HEK293T (cell line): ENCODE measurements at regions not wholly inside any gene's neighbourhood (a gene's known extent, or its start where the extent isn't known, plus 50 kb on each side); places are given as distances from the start of the nearest gene placed in this dataset.

ENCODE experiments used
- CTCF ChIA-PET: fragments of 350-600 bp; formaldehyde crosslinking; extraction: SDS; loops from one replicate; lab custom pipeline; 2021; ENCODE audit warnings: antibody characterized with exemption, inconsistent platforms; lab: Yijun Ruan, JAX
- POLR2A ChIA-PET: fragments of 350-600 bp; formaldehyde crosslinking; extraction: SDS; loops from one replicate; lab custom pipeline; 2020; ENCODE audit warnings: antibody characterized with exemption, inconsistent platforms; lab: Yijun Ruan, JAX
- DNase-seq: peaks from one replicate; pipeline ENCODE4 v3.0.0; 2012; ENCODE audit warnings: mixed read lengths; ENCODE audit errors: extremely low spot score
- ARNT ChIP-seq: fragments of 450-650 bp; IDR thresholded peaks from 2 replicates; pipeline ENCODE4 v1.6.1; 2017; ENCODE audit warnings: mild to moderate bottlenecking
- BHLHE40 ChIP-seq: fragments of 450-650 bp; IDR thresholded peaks from 2 replicates; pipeline ENCODE4 v1.6.1; 2016; ENCODE audit warnings: mild to moderate bottlenecking, moderate library complexity, borderline replicate concordance
- CTBP1 ChIP-seq: fragments of 450-650 bp; IDR thresholded peaks from 2 replicates; pipeline ENCODE4 v1.6.1; 2016; ENCODE audit warnings: borderline replicate concordance
- ELF4 ChIP-seq: fragments of 450-650 bp; IDR thresholded peaks from 2 replicates; pipeline ENCODE4 v1.6.1; 2017; ENCODE audit warnings: antibody characterized with exemption
- FOXA1 ChIP-seq: fragments of 450-650 bp; IDR thresholded peaks from 2 replicates; pipeline ENCODE4 v1.6.1; 2016; ENCODE audit warnings: mild to moderate bottlenecking
- FOXK2 ChIP-seq: fragments of 450-650 bp; IDR thresholded peaks from 2 replicates; pipeline ENCODE4 v1.6.1; 2016; ENCODE audit warnings: mild to moderate bottlenecking
- FOXM1 ChIP-seq: fragments of 450-650 bp; IDR thresholded peaks from 2 replicates; pipeline ENCODE4 v1.6.1; 2017; ENCODE audit warnings: mild to moderate bottlenecking, borderline replicate concordance
- HDGF ChIP-seq: fragments of 450-650 bp; IDR thresholded peaks from 2 replicates; pipeline ENCODE4 v1.6.1; 2017; ENCODE audit warnings: antibody characterized with exemption, borderline replicate concordance
- L3MBTL2 ChIP-seq: fragments of 450-650 bp; conservative IDR thresholded peaks from 2 replicates; pipeline ENCODE4 v1.6.1; 2016; ENCODE audit warnings: mild to moderate bottlenecking
- LEF1 ChIP-seq: fragments of 450-650 bp; IDR thresholded peaks from 2 replicates; pipeline ENCODE4 v1.6.1; 2017; ENCODE audit warnings: mild to moderate bottlenecking, borderline replicate concordance
- NFRKB ChIP-seq: fragments of 450-650 bp; IDR thresholded peaks from 2 replicates; pipeline ENCODE4 v1.6.1; 2016; ENCODE audit warnings: mild to moderate bottlenecking, moderate library complexity
- PKNOX1 ChIP-seq: fragments of 450-650 bp; IDR thresholded peaks from 2 replicates; pipeline ENCODE4 v1.6.1; 2016
- SP1 ChIP-seq: fragments of 450-650 bp; IDR thresholded peaks from 2 replicates; pipeline ENCODE4 v1.6.1; 2017
- SUZ12 ChIP-seq: fragments of 450-650 bp; IDR thresholded peaks from 2 replicates; pipeline ENCODE4 v1.6.1; 2016; ENCODE audit warnings: mild to moderate bottlenecking
- TARDBP ChIP-seq: fragments of 450-650 bp; IDR thresholded peaks from 2 replicates; pipeline ENCODE4 v1.6.1; 2016
- ZNF384 ChIP-seq: fragments of 450-650 bp; IDR thresholded peaks from 2 replicates; pipeline ENCODE4 v1.6.1; 2016

DNA sequence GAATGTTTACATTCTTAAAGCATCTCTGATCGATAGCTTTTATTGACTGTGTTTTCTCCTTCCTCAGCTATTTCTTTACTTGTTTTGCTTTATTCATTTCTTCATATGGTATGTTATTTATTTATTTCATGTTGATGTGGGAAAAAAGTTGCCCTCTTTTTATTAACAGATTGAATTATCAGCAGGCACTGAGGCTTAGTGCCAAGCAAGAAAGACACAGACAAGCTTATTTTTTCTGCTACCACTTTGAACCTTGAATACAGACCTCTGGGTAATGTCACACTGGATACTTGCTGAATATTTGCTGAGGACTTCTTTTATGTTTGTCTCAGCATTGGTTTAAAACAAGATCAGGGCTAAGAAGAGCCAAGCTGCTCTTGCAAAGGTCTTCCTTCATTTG, 162.0 kb upstream of the CNTN6 start:
- ChIA-PET POLR2A (no interaction called here), CTCF (no interaction called here)
- DNase-seq: no peak
- no peak for TF ChIP-seq L3MBTL2
- no peak for TF ChIP-seq HDGF
- TF ChIP-seq FOXA1: no peak
- no peak for TF ChIP-seq SUZ12
- no peak for TF ChIP-seq FOXM1
- no peak for TF ChIP-seq SP1
- no peak for TF ChIP-seq FOXK2
- TF ChIP-seq NFRKB: no peak
- no peak for TF ChIP-seq ELF4
- no peak for TF ChIP-seq CTBP1
- no peak for TF ChIP-seq PKNOX1

DNA sequence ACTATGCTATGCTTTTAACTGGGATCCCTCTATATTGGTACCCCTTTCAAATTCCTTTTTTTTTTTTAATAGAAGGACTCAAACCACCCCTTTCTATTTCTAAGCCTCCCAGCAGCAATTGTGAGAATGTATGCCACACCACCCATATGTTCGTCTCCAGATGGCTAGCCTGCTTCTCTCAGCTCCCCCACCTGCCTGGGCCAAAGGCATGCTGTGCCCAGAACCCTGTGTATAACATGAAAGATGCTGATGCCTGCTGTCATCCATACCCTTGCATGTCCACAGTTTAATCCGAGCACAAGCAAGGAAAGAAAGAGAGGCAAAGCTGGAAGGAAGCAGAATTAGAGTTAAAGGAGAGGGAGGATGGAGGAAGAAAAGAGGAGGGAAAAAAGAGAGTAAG, 159.5 kb upstream of the CNTN6 start:
- TF ChIP-seq PKNOX1 (no peak), ZNF384 (no peak)
- ChIA-PET POLR2A (no interaction called here), CTCF (no interaction called here)
- DNase-seq: no peak

DNA sequence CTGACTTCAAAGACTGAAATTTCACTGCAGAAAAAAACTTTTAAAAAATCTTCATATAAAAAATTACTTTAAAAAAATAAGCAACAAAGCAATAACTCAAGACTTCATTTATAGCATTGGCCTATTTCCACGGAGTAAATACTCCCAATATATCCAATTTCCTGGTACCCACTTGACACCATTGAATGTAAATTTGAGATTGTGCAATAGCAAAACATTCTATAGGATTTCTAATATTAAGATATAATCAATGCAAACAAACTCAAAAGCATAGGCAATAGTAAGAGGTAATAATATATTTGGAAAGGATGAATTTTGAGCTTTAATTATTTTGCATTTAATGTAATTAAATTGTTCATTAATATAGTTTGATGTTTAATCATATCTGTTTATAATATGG, 148.0 kb upstream of the CNTN6 start:
- DNase-seq: no peak
- ChIA-PET POLR2A (no interaction called here), CTCF (no interaction called here)
- TF ChIP-seq NFRKB (no peak), BHLHE40 (no peak), SUZ12 (no peak), L3MBTL2 (no peak), ZNF384 (no peak), CTBP1 (no peak), HDGF (no peak)

- no peak for DNase-seq
- ChIA-PET POLR2A (no interaction called here), CTCF (no interaction called here)
- TF ChIP-seq SUZ12: no peak
- no peak for TF ChIP-seq ARNT
- no peak for TF ChIP-seq BHLHE40
- no peak for TF ChIP-seq FOXK2
- no peak for TF ChIP-seq NFRKB
- TF ChIP-seq ELF4: no peak
Observed at GRCh38 chr3:945738-946137, 147.1 kb upstream of the CNTN6 start.

DNA sequence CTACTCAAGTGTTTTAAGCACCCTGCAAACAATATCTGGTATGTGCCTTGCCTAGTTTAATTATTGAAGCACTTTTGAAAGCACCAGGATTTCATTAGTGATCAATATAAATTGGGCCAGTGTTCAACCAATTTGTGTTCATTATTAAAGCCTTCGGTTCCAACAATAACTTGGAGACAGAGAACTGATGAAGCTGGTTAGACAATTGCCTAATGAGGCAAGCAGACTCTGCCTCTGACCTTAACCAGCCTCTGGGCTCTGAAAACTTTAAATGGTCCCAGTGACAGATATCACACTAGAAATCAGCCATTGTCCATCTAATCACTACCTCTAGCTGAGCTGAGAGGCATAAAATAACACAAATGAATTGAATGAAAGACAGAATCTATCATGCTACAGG, 139.9 kb upstream of the CNTN6 start:
- TF ChIP-seq FOXA1 (no peak), ELF4 (no peak), PKNOX1 (no peak), ARNT (no peak), SP1 (no peak), FOXK2 (no peak), L3MBTL2 (no peak), BHLHE40 (no peak), ZNF384 (no peak), FOXM1 (no peak), TARDBP (no peak), HDGF (no peak), LEF1 (no peak)
- no peak for DNase-seq
- ChIA-PET POLR2A (no interaction called here), CTCF (no interaction called here)

- TF ChIP-seq TARDBP (no peak), L3MBTL2 (no peak), PKNOX1 (no peak), FOXM1 (no peak), LEF1 (no peak), NFRKB (no peak), ELF4 (no peak), BHLHE40 (no peak), FOXA1 (no peak), HDGF (no peak), ARNT (no peak), FOXK2 (no peak), SP1 (no peak), SUZ12 (no peak), CTBP1 (no peak), ZNF384 (no peak)
- DNase-seq: no peak
- POLR2A ChIA-PET: no interaction called here
- CTCF ChIA-PET: no interaction called here
Observed at GRCh38 chr3:963255-963654, 129.6 kb upstream of the CNTN6 start.

DNA sequence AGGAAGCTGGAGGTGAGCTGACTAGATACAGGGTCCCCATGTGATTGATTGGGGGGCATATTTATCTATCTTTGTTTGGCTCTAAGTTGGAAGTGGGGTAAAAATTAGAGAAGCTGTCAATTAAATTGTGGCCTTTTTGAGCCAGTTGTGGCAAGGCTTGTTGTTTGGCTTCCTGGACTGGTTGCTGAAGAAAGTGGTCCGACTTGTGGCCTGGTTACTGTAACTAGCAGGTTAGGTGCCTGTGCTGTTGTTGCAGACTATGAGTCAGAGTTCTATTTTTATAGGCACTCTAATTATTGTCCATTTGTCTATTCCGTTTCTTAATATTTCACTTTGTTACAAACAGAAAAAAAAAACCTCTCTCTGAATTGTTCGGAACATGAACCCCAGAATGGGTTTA, 129.1 kb upstream of the CNTN6 start:
- CTCF ChIA-PET: no interaction called here

More for the DNA sequence above, 129.1 kb upstream of the CNTN6 start:
- POLR2A ChIA-PET: no interaction called here
- no peak for DNase-seq
- no peak for TF ChIP-seq FOXA1
- TF ChIP-seq HDGF: no peak
- no peak for TF ChIP-seq LEF1
- no peak for TF ChIP-seq ARNT
- TF ChIP-seq PKNOX1: no peak
- TF ChIP-seq L3MBTL2: no peak
- no peak for TF ChIP-seq FOXK2
- no peak for TF ChIP-seq TARDBP
- no peak for TF ChIP-seq SP1
- TF ChIP-seq BHLHE40: no peak
- TF ChIP-seq CTBP1: no peak
- TF ChIP-seq ELF4: no peak
- no peak for TF ChIP-seq SUZ12
- no peak for TF ChIP-seq NFRKB
- no peak for TF ChIP-seq ZNF384
- TF ChIP-seq FOXM1: no peak
